ENCODE measurements at regions not wholly inside any gene's neighbourhood (a gene's known extent, or its start where the extent isn't known, plus 50 kb on each side); places are given as distances from the start of the nearest gene placed in this dataset.

DNA sequence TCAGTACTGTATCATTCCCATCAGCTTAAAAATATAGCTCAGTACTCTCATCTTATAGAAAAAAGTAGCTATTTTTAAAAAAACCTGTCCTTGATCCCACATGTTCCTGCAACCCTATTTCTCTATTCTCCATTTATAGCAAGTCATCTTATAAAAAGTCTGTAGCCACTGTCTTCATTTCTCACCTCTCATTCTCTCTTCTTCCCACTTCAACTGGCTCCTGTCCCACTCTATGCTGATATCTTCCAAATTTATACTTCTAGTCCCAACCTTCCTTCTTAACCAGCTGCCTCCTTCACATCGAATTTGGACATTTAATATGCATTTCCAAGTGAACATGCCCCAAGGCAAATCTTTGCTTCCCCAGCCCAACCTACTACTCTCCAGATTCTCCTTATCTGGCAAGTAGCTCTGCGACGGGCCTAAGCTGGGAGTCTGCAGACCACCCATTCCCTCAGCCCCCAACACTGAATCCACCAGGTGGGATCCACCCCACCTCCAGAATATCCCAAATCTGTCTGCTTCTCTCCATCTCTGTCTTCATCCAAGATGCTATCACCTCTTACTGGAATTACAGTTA is 52.0 kb upstream of the TANC2 start:
- DNase-seq = no peak

DNA sequence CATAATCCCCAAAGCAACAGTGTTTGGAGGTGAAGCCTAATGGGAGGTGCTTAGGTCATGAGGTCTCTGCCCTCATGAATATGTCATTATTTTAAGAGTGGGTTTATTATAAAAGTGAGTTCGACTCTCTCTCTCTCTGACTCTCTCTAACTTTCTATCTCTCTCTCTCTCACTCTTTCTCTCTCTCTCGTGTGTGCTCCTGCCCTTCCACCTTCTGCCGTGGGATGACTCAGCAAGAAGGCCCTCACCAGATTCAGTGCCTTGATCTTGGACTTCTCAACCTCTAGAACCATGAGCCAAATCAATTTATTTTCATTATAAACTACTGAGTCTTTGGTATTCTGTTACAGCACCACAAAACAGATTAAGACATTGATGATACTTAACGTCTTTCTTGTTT is 53.7 kb upstream of the TANC2 start:
- DNase-seq = no peak

DNA sequence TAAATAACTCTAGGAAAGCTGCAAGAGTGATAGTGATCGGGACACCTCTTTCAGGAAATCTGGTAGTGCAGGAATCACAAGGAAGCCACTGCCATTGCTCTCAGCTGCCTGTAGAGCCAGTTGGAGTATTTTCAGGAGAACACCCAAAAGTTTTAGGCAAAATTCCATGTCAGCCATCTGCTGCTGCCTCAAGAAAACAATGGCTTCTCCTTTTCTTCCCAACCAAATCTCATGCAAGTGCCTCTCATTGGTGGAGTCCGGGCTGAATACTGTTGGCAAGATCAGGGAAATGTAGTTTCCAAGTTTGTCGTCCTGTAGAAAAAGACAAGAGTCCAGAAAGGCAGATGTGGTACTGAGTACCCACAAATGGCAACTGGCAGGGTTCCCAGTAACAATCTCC is 54.9 kb upstream of the TANC2 start:
- no peak for DNase-seq

DNA sequence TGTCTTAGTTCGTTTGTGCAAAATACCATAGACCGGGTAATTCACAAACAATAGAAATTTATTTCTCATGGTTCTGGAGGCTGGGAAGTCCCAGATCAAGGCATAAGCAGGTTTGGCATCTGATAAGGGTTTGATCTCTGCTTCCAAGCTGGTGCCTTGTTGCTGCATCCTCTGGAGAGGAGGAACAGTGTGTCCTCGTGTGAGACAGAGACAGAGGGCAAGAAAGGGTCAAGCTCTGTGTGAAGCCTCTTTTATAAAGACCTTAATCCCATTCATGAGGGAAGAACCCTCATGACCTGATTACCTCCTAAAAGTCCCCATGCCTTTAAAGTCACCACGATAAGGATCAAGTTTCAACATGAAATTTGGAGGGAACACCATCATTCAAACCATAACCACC is 55.8 kb upstream of the TANC2 start:
- DNase-seq = no peak

DNA sequence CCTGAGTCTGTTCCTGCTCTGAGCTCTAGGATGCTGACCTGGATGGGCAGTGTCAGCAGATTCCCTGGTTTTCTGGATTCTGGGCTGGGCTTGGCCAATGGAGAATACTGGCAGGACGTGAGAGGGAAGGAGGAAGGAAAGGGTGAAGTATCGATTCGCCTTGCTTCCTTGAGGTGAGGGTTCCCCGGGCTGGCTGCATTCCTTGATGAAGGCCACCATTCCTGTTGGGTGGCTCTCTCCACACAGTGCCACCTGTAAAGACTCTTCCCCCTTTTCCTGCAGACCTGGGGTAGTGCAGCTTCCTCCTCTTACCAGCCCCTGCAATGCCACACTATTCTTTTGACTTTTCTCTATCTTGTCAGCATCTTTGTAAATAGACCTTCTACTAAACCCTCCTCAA is 58.1 kb upstream of the TANC2 start:
- DNase-seq = no peak

DNA sequence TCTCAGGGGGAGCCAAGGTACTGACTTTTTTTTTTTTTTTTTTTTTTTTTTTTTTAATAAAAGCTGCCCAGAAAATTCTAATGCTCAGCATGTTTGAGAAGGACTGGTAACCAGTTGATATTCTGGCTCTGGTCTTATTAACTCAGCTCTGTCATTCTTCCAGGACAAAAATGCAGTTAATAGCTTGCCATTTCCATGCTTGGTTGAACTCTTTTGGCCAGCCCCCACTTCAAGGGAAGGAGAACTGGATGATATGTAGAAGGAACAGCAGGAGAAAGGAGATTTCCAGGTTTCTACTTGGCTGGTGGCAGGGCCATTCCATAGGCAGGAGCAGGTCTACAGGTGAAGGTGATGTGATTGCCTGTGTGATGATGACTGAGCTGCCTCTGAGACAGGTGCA is 59.2 kb upstream of the TANC2 start:
- no peak for DNase-seq

DNA sequence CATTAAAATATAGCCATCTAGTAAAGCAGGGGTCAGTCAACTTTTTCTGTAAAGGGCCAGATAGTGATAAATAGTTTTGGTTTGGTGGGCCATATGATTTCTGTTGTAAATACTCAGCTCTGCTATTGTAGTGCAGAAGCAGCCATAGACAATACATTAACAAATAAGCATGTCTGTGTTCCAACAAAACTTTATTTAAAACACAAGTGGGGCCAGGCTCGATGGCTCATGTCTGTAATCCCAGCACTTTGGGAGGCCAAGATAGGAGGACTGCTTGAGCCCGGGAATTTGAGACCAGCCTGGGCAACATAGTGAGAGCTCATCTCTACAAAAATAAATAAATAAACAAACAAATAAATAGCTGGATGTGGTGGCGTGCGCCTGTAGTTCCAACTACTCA is 60.8 kb upstream of the TANC2 start:
- DNase-seq = no peak

DNA sequence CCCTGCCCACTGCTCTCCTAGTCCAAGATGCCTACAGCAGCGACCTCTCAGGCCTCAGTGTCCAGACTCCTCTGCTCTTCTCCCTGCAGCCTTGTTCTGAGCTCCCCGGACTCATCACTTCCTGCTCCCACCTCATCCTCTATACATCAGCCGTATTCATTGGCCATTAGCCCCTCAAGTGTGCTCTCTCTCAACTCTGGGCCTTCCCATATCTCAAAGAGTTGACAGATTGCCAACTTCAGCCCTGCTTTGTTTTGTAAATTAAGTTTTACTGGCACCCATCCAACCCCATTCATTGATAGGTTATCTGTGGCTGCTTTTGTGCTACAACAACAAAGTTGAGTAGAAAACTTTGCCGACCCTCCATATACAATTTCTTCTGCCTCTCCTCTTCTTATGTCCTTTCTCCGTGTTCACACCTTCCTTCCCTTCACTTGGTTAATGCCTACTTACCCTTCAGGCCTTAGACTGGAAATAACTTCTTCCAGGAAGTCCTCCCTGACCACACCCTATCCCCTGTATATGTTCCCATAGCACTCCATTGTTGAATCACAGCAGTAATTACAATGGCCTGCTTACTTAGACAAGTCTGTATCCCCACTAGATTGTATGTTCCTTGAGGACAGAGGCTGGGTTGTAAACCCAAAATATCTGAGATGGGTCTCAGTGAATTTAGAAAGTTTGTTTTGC is 63.4 kb upstream of the TANC2 start:
- DNase-seq = no peak

DNA sequence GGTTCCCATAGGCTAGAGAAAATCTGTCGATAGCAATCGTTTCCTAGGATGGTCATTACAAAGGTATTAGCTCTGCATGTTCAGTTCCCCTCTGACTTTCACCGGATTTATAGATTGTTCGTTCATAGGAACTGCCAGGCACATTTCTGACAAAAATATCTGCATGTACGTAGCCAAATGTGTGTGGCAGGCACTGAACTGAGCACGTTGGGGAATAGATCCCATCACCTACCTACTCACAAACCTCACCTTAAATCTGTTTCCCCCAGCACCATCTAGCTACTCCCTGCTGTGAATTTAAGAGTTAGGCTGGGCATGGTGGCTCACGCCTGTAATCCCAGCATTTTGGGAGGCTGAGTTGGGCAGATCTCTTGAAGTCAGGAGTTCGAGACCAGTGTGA is 64.5 kb upstream of the TANC2 start:
- no peak for DNase-seq

DNA sequence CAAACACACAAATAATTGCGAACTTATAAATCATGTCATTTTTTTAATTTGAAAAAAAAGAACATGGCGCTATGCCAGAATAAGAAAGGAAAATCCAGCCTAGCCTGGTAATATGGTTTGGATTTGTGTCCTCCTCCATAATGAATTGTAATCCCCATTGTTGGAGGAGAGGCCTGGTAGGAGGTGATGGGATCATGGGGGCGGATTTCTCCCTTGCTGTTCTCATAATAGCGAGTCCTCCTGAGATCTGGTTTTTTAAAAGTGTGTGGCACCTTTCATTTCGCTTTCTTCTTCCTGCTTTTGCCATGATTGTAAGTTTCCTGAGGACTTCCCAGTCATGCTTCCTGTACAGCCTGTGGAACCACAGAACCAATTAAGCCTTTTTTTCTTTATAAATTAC is 65.9 kb upstream of the TANC2 start:
- no peak for DNase-seq

DNA sequence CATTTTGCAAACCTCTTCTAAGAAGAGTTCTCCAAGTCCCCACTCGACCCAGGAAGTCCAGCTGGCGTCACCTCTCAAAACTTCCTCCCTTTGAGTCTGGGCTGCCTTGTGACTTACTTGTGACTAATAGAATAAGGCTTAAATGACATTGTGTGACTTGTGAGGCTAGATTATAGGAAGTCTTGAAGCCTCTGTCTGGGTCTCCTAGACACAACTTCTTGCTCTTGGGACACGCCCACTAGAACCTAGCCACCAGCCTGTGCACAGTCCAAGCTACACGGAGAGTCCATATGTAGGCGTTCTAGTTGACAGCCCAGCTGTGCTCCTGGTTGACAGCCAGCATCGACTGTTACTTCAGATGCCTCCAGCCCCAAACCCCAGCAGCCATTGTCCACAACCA is 66.7 kb upstream of the TANC2 start:
- no peak for DNase-seq

DNA sequence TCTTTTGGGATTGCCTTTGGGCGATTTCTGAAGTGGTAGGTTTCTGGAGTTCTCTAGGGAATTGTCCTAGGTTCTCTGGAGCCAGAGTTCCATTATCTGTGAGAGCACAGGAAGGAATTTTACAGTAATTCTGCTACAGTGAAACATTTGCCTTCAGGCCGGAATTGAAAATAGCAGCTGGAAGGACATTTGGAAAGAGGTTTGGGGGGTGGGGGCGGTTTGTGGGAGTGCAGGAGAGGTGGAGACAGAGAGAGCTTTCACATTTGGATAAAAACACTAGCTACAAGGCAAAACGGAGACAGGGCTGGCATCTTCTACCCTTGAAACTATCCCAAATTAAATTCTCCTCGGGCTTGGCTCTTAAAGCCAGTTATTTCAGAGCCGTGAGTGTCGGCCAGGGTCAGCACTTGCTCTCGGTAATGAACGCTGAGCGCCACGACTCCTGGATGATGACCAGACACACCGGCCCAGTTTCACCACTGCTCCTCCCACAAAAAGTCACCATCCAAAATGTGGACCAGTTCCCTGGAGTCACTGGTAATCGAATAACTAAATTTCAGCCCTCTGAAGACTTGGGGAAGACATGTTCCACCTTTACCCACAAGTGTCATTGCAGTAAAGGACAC is 67.7 kb upstream of the TANC2 start:
- no peak for DNase-seq

DNA sequence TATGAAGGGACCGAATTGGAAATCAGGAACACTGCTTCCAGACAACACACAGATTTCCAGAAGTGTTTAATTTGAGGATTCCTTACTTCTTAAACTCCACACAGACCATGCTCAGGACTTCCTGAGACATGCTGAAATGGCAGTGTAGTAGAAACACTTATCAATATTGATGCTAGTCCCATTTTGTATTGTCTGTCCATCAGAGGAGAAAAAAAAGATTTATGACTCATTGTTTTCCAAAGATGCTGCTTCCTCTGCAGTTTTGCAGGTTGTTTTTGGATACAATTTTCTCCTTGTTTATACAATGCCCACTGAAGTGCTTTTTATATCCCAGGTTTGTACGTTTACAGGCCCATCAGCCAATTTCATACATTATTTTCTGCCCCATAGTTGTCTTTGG is 68.3 kb upstream of the TANC2 start:
- DNase-seq = no peak

DNA sequence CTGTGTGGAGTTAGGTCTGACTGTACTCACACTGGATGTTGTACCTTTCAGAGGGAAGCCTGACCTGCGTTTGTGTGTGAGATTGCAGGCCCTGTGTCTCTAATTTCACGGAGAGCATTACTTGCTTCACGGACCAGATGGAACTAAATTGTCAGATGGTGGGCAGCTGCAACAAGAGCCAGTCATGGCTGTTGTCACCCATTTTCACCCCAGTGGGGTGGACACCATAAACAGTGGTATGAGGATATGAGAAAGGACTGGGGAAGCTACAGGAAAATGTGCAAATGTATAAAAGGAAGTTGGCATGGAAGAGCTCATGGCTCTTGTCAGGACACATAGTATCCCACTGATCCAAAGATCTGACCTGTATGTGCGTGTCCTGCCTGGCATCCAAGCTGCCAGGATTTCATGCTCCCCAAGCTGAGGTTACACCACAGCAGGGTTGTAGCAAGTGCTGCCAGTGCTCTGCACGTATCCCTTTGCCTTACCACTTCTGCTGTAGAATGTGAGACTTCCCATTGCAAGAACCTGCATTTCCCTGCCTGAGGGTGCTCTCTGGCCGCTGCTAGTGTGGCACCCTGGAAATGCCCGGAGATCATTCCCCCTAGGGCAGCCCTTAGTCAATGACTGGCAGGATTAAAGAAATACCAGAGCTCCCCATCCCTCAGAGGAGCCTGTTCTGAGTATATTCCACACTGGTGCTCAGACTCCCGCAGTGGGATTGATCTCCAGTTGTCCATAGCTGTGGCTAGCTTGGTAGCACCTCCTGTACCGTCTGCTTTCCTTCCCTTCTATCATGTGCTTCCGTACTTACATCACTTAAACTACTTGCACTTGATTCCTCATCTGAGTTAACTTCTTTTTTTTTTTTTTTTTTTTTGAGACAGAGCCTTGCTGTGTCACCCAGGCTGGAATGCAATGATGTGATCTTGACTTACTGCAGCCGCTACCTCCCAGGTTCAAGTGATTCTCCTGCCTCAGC is 70.4 kb upstream of the TANC2 start:
- DNase-seq = no peak

DNA sequence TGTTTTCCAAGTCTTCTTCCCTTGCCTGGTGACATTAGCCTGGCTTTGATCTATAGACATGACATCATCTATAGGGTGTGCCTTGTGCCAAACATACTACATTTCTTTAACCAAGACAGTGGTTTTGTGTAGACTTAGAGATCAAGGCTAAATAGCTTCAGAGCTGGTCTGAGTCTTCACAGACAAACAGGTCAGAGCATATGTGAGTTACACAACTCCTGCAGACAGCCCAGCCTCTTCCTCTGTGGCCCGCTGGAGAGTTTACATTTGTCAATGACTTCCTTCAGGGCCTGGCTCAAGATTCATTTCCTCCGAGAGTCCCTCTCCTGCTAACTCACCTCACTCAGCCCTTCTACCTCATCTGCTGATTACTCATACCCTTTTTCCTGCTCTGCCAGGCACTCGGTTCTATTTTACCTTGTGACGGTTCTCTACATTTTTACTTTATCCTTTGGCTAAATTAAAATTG is 73.1 kb upstream of the TANC2 start:
- no peak for DNase-seq

DNA sequence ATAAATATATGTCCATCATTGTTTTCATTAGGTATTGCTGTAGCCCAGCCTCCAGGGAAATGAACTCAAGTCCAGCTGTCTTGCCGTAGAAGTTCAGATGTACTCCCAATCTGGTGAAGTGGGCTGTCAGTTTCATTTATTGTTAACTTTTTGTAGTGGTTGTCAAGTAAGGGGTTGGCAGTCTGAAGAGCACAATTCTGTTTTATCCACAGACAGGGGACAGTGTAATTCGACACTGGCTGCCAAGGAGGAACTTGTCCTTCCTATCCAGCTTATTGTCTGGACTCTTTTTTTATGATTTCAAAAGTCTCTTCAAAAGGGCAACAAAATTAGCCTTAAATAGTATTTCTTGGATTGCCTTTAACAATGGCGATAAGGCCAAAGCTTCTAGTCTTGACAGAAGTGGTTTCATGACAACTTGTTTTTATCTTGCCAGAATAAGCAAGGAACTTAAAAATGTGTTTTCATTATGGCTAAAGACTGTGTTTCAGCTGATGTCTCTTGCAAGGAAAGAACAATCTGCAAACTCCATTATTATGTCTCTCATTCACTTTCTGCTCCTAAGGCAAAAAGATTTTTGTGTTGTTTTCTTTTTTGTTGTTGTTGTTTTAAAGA is 73.9 kb upstream of the TANC2 start:
- no peak for DNase-seq

DNA sequence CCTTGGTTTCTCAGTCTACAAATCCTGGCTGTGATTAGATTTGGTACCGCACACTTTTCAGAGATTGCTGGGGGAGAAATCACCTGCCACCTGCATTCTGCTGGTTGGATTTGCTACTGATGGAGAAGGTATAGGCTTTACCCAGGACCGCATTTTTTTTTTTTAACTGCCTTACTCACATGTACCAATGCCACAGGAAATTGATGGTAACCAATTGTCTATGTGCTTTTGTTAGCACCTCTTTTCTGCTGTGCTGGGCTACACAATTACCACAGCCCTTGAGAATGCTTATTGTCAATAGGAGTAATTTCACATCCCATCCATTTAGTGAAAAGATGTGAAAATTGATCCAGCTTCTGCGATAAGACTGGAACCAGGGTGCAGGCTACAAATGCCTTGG is 74.4 kb upstream of the TANC2 start:
- no peak for DNase-seq

DNA sequence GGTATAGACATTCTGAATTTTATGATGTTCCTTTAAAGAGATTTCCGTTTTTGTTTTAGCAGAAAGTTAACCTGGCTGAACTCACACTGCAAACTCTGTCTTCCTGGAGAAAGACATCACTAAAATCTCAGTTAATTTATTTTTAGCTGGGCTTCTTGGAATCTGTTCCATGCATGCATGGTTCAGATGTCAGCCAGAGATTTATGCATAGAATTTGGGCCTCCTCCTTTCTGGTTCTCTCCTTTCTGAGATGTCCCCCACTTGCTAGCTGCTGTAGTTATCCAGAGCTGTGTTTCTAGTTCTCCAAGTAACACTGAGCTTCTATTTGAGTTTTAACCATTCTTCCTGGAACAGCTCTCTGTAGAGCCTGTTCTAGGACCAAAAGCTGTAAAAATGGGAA is 77.3 kb upstream of the TANC2 start:
- DNase-seq = no peak

DNA sequence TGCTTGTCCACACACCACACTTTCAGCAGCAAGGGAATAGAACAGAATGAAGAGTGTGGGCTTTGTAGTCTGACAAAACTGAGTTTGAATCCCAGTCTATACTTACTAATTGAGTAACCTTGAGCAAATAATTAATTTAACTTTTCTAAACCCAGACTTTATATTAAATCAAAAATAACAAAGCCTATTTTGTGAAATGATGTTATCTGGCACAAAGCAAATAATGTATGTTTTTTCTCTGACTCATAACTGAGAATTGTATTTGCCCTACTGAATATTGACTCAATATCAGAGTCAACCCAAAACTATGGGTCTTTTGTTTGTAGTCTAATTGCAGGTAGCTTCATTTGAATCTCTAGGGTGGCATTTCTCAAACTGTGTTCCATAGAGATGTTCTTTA is 77.9 kb upstream of the TANC2 start:
- no peak for DNase-seq

DNA sequence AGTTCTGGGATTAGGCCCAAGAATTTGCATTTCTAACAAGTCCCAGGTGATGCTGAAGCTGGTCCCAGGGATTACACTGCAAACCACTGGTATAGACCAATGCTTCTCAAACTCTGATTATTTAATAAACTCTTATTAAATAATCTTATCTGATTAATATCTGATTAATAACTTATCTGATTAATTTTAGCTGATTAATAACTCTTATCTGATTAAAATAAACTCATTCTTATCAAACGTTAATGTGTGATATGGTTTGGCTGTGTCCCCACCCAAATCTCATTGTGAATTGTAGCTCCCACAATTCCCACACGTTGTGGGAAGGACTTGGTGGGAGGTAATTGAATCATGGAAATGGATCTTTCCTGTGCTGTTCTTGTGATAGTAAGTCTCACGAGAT is 78.6 kb upstream of the TANC2 start:
- no peak for DNase-seq

DNA sequence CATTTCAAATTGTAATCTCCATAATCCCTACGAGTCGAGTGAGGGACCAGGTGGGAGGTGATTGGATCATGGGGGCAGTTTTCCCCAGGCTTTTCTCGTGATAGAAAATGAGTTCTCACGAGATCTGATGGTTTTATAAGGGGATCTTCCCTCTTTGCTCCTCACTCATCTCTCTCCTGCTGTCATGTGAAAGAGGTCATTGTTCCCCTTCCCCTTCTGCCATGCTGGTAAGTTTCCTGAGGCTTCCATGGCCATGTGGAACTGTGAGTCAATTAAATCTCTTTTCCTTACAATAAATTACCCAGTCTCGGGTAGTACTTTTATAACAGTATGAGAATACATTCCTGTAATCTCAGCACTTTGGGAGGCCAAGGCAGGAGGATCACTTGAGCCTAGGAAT is 76.7 kb upstream of the MARCHF10 start:
- no peak for DNase-seq

DNA sequence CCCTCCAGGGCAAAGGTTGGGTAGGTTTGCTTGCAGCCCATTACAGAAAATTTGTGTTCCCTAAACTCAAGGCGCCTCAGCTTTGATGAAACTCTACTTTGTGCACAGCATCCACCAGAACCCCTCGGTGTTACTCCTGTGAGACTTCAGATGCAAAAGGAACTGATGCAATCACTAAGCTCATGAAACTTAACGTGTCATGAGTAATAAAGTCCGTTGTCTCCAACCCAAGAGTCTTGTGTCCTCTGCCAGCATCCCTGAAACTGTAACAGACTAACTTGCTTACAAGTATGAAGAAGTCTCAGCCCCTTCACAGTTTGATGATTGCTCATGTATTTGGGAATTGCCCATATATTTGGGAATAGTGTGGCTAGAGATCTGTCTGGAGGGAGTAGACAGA is 74.8 kb upstream of the MARCHF10 start:
- DNase-seq = no peak

DNA sequence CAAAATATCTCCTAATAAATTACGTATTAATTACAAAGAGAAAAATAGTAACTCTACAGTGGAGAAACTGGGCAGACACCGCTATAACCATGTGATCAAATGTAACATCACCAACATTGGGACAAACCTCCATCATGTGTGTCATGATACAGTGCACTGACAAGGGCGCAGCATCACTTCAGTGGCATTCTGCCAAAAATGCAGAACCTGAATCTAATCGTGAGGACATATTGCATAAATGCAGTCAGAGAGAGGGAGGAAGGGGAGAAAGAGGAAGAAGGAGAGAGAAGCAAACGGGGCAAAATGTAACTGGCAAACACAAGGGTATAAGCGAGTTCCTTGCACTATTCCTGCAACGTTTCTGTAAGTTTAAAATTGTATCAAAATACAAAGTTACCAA is 74.2 kb upstream of the MARCHF10 start:
- DNase-seq = peak; percentile 30
